ENCODE measurements at regions not wholly inside any gene's neighbourhood (a gene's known extent, or its start where the extent isn't known, plus 50 kb on each side); places are given as distances from the start of the nearest gene placed in this dataset.

- H3K4me2 ChIP-seq (ENCODE audit: low read length) = no peak overlapping the region
- H3K27me3 ChIP-seq (ENCODE audit: low read length) = peaks cover 7% of the 10 kb centered on the region
- ChIA-PET POLR2A (ENCODE audit: unreplicated experiment) (no interaction called here), CTCF (no interaction called here)
- H3K27ac ChIP-seq (ENCODE audit: low read length) = no peak overlapping the region
- H3K36me3 ChIP-seq (ENCODE audit: low read depth, low read length) = no peaks in the 10 kb centered on the region
- ATAC-seq (no peak), DNase-seq (no peak)
- no peak overlapping the region for H3K9ac ChIP-seq (ENCODE audit: low read length)
- BruUV-seq (replicated peaks) = no TSS peak
- intact Hi-C loops (cut with micrococcal nuclease) = no loop called here
- no peaks in the 10 kb centered on the region for H3K9me2 ChIP-seq (replicated peaks; ENCODE audit: low read length)
- H3K79me2 ChIP-seq (ENCODE audit: low read length) = no peaks in the 10 kb centered on the region
- no peak overlapping the region for H2AFZ ChIP-seq (ENCODE audit: low read length)
- no peaks in the 10 kb centered on the region for H3K4me1 ChIP-seq (ENCODE audit: insufficient read depth, low read length)
- TF ChIP-seq CTCF (conservative IDR thresholded peaks at IDR 0.05; ENCODE audit: low read depth, low read length) = no peak
- TF ChIP-seq EZH2 (IDR thresholded peaks at IDR 0.05; ENCODE audit: low read length, unreplicated experiment) = no peak
- TF ChIP-seq EZH2phosphoT487 (IDR thresholded peaks at IDR 0.05; ENCODE audit: borderline replicate concordance, low read length) = no peak
- H3F3A ChIP-seq (ENCODE audit: low read length, unreplicated experiment) = no peaks in the 10 kb centered on the region
- no peak overlapping the region for H3K4me3 ChIP-seq (ENCODE audit: low read length)
- no peaks in the 10 kb centered on the region for H3K9me3 ChIP-seq (ENCODE audit: low read length)
- H4K20me1 ChIP-seq (ENCODE audit: low read length) = no peaks in the 10 kb centered on the region
Measured at GRCh38 chr2:128452024-128452411, 133.3 kb upstream of the HS6ST1 start.

DNA sequence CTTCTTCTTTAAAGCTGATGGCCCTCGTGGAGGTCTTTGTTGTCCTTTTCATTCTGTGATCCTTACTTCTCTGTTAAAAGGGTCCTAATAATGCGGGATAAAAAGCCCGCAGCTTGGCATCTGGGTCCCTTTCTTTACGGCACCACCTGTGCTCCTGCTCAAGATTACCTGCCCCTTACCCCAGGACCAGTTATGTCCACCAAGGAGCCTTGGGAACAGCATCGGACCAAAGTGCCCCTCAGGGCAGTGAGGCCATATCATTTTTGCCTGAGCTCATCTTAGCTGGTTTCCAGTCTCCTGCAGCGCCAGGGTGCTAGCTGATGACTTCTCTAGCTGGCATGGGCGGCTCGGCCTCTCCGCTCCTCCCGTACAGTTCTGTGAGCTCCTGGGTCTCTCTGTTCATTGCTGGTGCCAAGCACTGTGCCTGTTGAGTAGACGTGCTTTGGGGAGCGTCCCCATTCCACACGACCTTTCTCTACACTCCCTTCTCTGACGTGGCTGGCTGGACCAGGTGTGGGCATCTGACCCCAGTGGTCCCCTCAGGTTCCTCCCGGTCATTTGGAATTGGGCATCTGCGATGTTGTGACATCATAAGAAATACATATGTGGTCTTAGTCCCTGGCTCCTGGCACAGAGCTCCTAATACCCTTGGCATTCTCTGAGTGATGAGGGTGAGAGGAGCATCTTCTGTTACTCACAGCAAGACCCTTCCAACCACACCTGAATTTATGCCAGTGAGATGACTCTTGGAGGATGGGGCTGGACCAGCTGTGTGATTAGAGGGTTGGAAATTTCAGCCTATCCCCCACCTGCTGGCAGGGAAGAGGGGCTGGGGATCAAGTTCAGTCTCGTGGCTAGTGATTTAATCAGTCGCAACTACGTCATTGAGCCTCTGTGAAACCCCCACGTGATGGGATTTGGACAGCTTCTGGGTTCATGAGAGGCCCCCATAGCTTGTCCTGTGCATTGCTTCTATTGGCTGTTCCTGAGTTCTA, 134.2 kb upstream of the HS6ST1 start:
- Histone ChIP-seq H3K9me3 (ENCODE audit: low read length) (no peaks in the 10 kb centered on the region), H3K27me3 (ENCODE audit: low read length) (peaks cover 7% of the 10 kb centered on the region), H3K4me2 (ENCODE audit: low read length) (no peak overlapping the region), H3F3A (ENCODE audit: low read length, unreplicated experiment) (no peaks in the 10 kb centered on the region), H2AFZ (ENCODE audit: low read length) (no peak overlapping the region), H4K20me1 (ENCODE audit: low read length) (no peaks in the 10 kb centered on the region), H3K79me2 (ENCODE audit: low read length) (no peaks in the 10 kb centered on the region), H3K9me2 (replicated peaks; ENCODE audit: low read length) (no peaks in the 10 kb centered on the region), H3K4me3 (ENCODE audit: low read length) (no peak overlapping the region), H3K36me3 (ENCODE audit: low read depth, low read length) (no peaks in the 10 kb centered on the region), H3K27ac (ENCODE audit: low read length) (no peak overlapping the region), H3K9ac (ENCODE audit: low read length) (no peak overlapping the region), H3K4me1 (ENCODE audit: insufficient read depth, low read length) (no peaks in the 10 kb centered on the region)
- ChIA-PET POLR2A (ENCODE audit: unreplicated experiment) (no interaction called here), CTCF (no interaction called here)
- ATAC-seq (no peak), DNase-seq (no peak)
- no TSS peak for BruUV-seq (replicated peaks)
- TF ChIP-seq CTCF (conservative IDR thresholded peaks at IDR 0.05; ENCODE audit: low read depth, low read length) (no peak), EZH2 (IDR thresholded peaks at IDR 0.05; ENCODE audit: low read length, unreplicated experiment) (no peak), EZH2phosphoT487 (IDR thresholded peaks at IDR 0.05; ENCODE audit: borderline replicate concordance, low read length) (no peak)
- intact Hi-C loops (cut with micrococcal nuclease) = no loop called here
